GM18508 (cell line): ENCODE measurements at regions not wholly inside any gene's neighbourhood (a gene's known extent, or its start where the extent isn't known, plus 50 kb on each side); places are given as distances from the start of the nearest gene placed in this dataset.
"Not testable (repeated sequence)": the region's sequence is repeated elsewhere in the genome, so short reads cannot be mapped to it uniquely, and the experiment has no call there.

Experiments used
- ATAC-seq: cut with Tn5 transposase; IDR thresholded peaks from one replicate; pipeline ENCODE4 v1.9.1; 2021; ENCODE audit warnings: moderate number of reproducible peaks; ENCODE audit not compliant: insufficient read depth, unreplicated experiment

DNA sequence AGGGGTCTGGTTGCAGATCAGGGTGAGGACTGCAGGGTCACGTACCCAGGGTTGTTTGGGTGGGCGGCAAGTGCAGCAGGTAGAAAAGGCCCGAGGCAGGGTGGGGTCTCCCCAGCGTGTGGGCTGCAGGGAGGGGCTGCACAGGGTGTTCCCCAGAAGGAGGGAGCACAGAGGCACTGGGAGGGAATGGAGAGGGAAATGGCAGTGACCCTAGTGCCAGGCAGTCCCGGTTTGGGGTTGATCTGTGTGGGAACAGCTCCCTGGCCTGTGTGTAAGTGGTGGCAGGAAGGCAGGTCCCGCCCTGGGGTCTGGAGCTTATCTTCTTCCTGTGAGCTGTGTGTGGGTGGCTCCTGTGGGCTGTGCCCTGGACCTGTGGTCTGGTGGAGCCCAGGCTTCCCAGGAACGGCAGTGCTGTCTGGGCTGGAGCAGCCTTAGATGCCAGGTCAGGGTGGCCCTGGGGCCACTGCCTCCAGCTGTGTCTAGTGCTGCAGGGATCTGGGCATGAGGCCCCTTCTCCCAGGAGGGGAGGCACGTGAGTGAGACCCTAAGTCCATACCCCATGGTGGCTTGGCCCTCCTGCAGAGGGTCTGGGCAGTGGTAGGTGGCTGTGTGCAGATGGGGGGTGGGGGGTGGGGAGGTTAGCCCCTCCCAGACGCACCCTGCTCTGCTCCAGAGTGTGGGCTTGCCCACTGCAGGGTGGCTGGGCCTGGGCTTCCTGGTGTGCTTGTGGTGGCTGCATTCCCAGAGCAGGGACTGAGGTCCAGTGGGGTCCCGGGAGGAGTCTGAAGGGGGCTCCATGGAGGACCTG is 363.5 kb downstream of the TMEM121 start:
- no peak for ATAC-seq

DNA sequence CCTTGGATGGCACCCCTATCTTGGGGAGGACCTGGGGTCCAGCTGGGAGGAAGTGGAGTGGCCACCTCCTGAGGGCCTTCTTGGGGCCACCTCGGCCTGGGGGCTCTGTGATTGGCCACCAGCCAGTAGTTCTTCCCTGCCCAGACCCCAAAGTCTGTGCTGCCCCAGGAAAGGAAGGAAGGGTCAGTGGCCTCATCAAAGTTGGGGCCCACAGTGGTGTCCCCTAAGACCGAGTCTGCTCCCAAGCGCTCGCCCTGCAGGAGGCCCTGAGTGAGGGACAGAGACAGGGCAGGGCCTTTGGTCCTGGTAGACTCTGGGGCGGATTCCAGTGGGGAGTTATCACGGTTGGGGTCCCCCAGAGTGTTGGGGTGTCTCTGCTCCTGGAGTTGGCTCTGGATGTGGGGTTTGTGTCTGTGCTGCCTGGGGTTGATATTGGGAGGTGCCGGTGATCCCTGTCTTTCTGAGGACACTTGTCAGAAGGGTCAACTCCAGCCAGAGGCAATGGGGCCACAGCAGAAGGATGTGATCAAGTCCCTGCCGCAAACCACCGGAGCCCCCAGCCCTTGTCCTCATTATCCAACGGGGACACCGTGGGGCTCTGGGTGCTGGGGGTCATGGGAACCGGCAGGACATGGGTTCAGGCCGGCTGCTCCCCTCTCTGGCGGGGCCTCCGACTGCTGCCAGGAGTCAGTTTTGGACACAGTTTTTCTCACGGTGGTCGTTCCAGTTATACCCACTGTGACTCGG is 364.3 kb downstream of the TMEM121 start:
- ATAC-seq: no peak

DNA sequence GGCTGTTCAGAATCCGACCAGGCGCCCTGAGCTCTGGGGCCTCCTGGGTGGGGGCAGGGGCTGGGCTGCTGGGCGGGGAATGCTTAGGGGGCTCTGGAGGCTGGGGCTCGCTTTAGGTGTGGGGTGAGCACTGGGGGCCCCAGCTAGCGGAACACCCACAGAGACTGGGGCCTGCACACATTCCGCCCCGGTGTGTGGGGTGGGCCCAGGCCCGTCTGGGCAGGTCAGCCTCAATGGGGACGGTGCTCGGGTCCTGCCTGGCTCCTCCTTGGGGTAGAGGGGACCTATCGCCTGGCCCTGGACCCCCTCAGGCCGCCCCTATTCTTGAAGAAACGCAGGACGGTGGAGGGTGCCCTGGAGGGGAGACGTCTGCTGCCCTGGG is 364.8 kb downstream of the TMEM121 start:
- no peak for ATAC-seq

DNA sequence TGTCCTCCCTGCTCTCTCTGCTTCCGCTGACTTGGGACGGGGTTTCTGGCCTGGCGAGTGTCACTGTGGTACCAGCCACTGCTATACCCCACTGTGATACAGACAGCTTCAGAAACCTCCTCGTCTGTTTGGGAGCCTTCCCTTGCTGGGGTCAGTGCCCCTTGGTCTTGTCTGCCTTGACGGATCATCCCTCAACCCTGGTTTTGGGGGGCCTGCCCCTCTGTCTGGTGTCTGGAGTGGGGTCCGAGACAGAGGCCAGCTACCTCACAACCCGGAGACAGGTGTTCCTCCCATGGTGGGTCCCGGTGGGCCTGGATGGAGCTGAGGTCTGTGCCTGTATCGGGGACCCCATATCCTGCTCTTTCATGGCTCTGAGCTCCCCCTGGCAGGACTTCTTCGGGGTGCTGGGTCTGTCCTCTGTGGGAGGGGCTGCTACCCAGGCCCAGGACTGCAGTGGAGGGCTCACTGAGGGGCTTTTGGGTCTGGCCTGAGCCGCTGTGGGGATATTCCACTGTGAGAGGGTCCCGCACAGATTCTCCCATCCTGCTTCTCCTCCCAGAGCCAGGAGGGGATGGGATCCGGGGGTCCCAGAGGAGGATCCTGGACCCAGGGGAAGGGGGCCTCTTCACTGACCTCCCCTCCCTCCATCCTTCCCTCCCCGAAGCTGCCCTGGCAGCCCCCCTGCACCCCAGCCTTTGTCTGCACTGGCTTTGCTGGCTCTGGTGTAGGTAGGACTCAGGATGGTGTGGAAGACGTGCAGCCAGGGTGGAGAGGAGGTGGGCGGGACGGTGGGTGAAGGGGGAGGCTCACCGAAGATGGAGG is 365.5 kb downstream of the TMEM121 start:
- ATAC-seq: no peak

DNA sequence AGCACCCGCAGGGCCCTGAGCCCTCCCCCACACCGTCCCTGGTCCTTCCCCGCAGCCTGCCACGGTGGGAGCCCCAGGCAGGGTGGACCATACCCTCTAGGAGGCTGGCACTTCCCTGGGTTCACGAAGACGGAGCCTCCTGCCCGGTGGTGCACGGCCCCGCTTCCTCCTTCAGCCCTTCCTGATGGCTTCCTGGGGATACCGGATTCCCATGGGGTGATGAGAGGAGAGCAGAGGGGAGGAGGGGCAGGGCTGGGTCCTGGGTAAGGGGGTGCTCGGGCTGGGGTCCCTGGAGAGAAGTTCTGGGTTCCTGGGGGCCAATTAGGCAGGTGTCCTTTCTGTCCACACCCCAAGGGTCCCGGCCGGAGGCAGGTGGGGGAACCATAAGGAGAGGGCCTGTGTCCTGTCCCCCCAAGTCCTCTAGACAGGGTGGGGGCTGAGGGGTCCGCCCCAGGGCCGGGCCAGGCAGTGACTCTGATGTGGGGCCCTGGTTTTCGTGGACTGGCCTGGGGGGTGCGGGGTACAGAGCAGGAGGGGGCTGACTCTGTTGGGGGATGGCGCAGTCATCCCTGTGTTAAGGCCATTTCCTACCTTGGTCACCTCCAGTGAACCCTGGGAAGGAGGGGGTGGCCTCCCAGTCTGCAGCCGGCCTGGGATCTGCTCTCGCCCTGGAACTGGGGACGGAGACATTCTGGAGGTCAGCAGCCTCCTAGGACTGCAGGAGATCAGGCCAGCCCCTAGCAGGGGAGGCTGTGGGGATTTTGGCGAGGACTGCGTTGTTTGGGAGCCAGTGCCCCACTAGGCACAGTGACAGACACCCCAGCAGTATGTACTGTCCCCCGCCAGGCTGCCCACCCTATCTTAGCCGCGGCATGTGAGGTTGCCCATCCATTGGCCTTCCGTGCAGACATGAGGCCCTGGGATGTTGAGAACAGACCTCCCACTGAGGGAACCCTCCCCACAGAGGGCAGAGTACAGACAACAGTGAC is 366.4 kb downstream of the TMEM121 start:
- ATAC-seq: not testable (repeated sequence)

DNA sequence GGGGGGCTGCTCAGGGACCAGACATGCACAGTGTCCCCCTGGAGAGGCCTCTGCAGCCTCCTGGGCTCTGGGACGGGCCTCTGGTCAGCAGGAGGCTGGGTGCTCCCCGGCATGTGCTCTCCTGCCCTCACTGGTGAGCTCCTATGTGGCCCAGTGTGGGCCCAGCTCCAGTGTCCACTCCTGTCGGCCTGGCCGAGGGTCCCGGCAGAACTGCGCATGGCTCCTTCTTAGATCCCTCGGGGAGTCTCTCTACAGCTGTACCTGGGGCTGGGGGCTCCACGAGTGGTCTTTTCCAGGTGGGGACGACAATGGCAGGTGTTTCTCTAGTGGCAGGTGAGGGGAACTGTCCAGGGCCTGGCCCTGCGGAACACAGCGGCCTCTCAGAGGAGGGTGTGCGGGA is 367.3 kb downstream of the TMEM121 start:
- ATAC-seq: not testable (repeated sequence)

DNA sequence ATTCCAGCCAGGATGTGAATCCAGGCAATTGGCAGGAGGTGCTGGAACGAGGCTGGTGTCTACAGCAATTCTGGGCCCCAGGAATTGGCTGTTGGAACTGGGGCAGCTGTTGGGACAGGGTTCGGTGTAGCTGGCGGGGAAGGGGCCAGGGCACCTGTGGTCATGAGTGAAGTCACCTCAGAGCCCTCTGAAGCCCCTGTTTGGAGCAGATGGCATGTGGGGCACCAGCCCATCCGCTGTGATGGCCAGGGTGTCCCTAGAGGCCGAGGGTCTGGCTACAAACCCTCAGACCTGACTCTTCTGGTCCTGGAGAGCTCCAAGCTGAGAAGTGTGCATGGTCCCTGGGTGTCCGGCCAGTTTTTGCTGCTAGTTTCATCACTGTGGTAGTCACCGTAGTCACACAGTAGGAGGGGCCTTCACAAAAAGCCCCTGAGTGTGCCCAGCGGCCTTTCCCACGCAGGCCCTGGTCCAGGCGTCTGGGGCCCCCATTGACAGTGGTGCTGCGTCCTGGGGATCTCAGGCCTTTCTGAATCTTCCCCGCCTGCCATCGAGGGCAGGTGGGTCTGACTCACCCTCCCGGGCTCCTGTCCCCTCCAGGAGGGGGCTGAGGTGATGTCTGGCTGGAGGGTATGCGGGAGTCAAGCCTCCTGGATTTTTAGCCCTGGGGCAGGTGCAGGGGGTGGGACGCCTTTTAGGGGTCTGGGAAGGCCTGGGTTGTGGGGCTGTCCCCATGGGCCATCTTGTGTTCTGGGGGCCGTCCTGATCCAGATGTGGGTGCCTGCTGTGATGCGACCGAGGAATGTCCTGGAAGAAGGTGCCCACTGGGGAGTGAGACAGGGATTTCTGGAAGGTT is 368.0 kb downstream of the TMEM121 start:
- ATAC-seq: no peak

DNA sequence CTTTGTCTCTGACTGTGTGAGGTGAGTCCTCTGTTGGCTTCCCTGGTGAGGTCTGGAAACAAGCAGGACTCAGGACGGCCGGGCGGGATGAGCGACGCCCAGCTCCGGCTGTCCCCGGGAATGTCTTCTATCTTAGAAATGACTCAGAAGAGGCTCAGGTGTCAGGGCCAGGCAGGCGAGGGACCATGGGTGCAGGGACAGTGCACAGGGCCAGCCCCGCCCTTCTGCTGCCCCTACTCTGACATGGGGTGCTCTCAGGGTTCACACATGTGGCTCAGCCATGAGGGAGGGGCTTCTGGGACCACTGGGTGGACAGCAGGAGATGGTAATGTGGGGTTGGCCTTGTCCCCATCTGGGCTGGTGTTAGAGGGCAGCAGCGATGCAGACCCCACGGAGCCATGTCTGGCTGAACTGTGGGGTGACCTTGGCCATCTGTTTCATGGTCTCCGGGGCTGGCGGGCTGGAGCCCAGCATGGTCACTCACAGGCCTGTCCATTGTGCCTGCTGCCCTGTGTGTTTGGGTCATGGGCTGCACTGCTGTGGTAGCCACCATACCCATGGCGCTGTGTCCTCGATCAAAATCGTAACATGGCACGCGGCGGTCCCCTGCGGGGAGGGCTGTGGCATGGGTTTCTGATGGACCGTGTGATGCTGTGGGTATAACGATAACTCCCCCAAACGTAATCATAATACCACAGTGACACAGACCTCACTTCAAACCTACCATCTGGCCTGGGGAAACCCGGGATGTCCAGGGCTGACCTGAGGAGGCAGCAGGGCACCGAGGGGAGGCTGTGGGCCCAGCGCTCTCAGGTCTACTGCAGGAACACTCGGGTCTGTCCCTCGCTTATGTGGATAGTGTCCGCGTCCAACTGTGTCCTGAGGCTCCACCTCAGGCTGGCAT is 368.8 kb downstream of the TMEM121 start:
- ATAC-seq: no peak

DNA sequence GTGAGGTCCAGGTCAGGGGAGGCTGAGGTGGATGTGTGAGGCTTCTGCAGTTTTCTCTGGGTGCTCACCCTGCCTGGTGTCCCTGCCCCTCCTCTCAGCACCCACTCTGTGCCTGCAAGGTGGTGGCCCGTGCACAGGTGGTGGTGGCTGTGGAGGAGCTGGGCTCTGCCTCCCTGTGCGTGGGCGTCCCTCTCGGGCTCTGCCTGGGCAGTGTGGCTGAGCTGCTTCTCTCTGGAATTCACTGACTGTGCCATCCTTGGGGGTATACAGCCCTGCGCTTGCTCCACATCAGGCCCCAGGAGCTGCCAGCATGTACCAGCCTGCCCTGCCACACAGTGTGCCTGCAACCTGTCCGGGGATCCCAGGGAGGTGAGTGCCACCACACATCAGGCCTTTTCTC is 369.8 kb downstream of the TMEM121 start:
- ATAC-seq: not testable (repeated sequence)

DNA sequence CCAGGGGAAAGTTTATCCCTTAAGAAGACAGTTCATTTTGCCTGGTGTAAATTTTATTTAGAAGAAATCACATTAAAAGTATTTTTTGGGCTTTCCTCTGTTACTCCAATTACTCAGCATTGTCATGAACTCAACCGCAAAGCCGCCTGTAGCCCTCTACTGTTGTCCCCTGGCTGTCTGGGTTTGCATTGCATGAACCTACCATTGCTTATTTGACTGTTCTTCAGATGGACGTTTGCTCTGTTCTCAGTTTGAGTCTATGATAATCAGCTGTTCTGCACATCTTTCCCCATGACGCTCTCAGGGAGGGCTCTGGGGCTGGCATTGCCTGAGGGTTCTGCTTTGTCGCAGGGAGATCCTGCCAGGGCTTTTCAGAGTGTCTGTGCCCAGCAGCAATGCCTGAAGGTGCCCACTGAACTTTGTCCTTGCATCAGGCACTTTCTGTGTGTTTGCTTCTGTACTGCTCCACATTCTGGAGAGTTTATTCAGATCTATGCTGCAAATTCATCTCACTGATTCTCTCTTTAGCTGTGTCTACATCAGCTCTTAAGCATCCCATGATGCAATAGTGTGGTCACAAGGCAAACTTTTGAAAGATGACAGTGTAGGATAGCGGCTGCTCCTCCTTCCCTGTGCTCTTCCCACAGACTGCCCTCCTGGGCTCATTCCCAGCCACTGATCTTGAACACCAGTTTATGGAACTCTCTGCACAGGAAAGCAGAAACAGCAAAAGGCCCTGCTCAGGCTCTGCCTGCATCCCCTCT is 370.8 kb downstream of the TMEM121 start:
- not testable (repeated sequence) for ATAC-seq

DNA sequence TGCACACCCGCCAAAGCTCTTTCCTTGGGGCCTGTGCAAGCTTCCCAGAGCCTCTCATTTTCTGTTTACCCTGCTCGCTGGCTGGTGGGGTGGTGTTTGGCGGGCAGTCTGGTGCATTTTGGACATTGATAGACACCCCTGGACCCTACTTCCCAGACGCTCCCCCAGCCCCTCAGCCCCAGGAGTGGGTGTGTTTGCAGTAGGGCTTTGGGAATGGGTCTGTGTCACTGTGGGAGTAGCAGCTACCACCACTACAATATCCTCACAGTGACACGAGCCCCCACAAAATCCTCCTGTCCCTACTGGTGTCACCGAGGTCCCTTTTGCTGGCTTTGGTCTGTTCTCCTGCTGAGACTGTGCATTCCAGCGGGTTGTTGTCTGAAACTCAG is 371.3 kb downstream of the TMEM121 start:
- no peak for ATAC-seq

DNA sequence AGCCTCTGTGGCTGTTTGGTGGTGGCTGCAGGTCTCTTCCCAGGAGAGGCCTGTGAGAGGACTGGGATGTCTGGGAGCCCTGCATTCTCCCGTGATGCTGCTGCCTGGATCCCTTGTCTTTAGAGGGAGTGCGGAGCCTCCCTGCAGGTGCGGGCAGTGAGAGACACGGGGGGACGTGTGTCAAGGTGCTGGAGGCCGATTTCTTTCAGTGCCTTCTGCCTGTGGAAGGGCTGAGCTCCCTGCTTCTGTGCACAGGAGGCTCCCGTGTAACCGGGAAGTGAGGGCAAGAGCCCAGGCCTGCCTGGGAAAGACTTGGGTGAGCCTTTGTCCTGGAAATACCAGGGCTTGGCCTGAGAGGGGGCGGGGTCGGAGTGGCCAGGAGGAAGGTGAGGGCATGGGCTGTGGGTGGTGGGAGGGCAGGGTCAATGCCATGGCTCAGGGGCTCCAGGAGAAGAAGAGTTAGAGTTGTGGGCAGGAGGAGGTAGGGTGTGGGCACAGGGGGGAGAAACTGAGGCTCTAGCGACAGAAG is 372.2 kb downstream of the TMEM121 start:
- ATAC-seq: no peak

DNA sequence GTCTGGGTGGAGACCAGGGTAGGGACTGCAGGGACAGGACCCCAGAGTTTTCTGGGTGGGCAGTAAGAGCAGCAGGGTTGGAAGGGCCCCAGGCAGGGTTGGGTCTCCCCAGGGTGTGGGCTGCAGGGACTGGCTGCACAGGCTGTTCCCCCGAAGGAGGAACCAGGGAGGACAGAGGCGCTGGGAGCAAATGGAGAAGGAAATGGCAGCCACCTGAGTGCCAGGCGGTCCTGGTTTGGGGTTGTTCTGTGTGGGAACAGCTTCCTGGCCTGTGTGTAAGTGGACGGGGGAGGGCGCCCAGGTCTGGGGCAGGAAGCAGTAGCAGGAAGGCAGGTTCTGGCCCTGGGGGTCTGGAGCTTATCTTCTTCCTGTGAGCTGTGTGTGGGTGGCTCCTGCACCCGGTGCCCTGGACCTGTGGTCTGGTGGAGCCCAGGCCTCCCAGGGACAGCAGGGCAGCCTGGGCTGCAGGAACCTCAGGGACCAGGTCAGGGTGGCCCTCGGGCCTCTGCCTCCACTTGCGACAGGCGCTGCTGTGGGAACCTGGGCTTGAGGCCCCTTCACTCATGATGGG is 372.8 kb downstream of the TMEM121 start:
- ATAC-seq: no peak

DNA sequence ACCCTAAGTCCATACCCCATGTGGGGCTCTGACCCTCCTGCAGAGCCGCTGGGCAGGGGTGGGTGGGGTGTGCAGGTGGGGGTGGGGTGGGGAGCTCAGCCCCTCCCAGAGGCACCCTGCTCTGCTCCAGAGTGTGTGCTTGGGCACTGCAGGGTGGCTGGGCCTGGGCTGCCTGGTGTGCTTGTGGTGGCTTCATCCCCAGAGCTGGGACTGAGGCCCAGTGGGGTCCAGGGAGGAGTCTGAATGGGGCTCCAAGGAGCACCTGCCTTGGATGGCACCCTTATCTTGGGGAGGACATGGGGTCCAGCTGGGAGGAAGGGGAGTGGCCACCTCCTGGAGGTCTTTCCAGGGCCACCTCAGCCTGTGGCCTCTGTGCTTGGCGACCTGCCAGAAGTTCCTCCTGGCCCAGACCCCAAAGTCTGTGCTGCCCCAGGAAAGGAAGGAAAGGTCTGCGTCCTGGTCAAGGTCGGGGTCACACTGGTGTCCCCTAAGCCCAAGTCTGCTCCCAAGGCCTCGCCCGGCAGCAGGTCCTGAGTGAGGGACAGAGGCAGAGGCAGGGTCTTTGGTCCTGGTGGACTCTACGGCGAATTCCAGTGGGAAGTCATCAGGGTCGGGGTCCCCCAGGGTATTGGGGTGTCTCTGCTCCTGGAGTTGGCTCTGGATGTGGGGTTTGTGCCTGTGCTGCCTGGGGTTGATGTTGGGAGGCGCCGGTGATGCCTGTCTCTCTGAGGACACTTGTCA is 373.4 kb downstream of the TMEM121 start:
- ATAC-seq: no peak

DNA sequence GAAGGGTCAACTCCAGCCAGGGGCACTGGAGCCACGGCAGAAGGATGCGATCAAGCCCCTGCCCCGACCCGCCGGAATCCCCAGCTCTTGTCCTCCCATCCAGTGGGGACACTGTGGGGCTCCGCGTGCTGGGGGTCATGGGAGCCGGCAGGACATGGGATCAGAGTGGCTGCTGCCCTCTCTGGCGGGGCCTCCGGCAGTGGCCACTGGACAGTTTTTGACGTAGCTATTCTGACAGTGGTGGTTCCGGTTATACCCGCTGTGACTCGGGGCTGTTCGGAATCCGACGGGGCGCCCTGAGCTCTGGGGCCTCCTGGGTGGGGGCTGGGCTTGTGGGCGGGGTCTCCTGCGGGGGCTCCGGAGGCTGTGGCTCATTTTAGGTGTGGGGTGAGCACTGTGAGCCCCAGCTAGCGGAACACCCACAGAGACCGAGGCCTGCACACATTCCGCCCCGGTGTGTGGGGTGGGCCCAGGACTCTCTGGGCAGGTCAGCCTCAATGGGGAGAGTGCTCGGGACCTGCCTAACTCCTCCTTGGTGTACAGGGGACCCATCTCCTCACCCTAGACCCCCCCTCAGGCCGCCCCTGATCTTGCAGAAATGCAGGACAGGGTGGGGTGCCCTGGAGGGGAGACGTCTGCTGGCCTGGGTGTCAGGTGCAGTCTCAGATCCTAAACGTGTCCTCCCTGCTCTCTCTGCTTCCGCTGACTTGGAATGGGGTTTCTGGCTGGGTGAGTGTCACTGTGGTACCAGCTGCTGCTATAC is 374.2 kb downstream of the TMEM121 start:
- no peak for ATAC-seq
